Activated naive CD8-positive, alpha-beta T cell treated with anti-CD3 and anti-CD28 coated beads for 36 hours (primary cell): ENCODE measurements at regions not wholly inside any gene's neighbourhood (a gene's known extent, or its start where the extent isn't known, plus 50 kb on each side); places are given as distances from the start of the nearest gene placed in this dataset.

Experiments
- DNase-seq: peaks from one replicate; pipeline ENCODE4 v3.0.0; 2021
- H3K27ac Mint-ChIP-seq: one replicate; pipeline ENCODE4 v1.8.0; 2022; ENCODE audit warnings: mild to moderate bottlenecking, moderate library complexity, mixed read lengths
- H3K27me3 Mint-ChIP-seq: one replicate; pipeline ENCODE4 v1.8.0; 2022; ENCODE audit warnings: mild to moderate bottlenecking, mixed read lengths
- H3K36me3 Mint-ChIP-seq: one replicate; pipeline ENCODE4 v1.8.0; 2021; ENCODE audit warnings: mild to moderate bottlenecking, mixed read lengths
- H3K4me1 Mint-ChIP-seq: one replicate; pipeline ENCODE4 v1.8.0; 2021; ENCODE audit warnings: mixed read lengths
- H3K4me3 Mint-ChIP-seq: one replicate; pipeline ENCODE4 v1.8.0; 2022; ENCODE audit warnings: mild to moderate bottlenecking, moderate library complexity, mixed read lengths
- H3K9me3 Mint-ChIP-seq: one replicate; pipeline ENCODE4 v1.8.0; 2022; ENCODE audit warnings: mixed read lengths

GRCh38 chr1:239056940-239057339 lies 329.4 kb upstream of the CHRM3 start:
- Mint-ChIP-seq H3K9me3 (peaks cover 1% of the 10 kb centered on the region), H3K4me3 (no peak overlapping the region), H3K27me3 (no peaks in the 10 kb centered on the region), H3K4me1 (no peaks in the 10 kb centered on the region), H3K36me3 (no peaks in the 10 kb centered on the region), H3K27ac (no peak overlapping the region)
- DNase-seq = no peak

- no peaks in the 10 kb centered on the region for H3K36me3 Mint-ChIP-seq
- no peak overlapping the region for H3K4me3 Mint-ChIP-seq
- H3K9me3 Mint-ChIP-seq = peaks cover 1% of the 10 kb centered on the region
- H3K4me1 Mint-ChIP-seq = no peaks in the 10 kb centered on the region
- no peak for DNase-seq
- no peak overlapping the region for H3K27ac Mint-ChIP-seq
- no peaks in the 10 kb centered on the region for H3K27me3 Mint-ChIP-seq
These were observed 333.1 kb upstream of the CHRM3 start for GRCh38 chr1:239053279-239053678.

- H3K9me3 Mint-ChIP-seq = peaks cover 1% of the 10 kb centered on the region
- H3K4me3 Mint-ChIP-seq = no peak overlapping the region
- H3K36me3 Mint-ChIP-seq = no peaks in the 10 kb centered on the region
- H3K27me3 Mint-ChIP-seq = no peaks in the 10 kb centered on the region
- DNase-seq = no peak
- H3K27ac Mint-ChIP-seq = no peak overlapping the region
- H3K4me1 Mint-ChIP-seq = no peaks in the 10 kb centered on the region
These were observed 336.8 kb upstream of the CHRM3 start for GRCh38 chr1:239049571-239049970.

- no peaks in the 10 kb centered on the region for H3K27me3 Mint-ChIP-seq
- H3K4me1 Mint-ChIP-seq = no peaks in the 10 kb centered on the region
- H3K9me3 Mint-ChIP-seq = no peaks in the 10 kb centered on the region
- no peak for DNase-seq
- H3K27ac Mint-ChIP-seq = no peak overlapping the region
- H3K36me3 Mint-ChIP-seq = no peaks in the 10 kb centered on the region
- H3K4me3 Mint-ChIP-seq = no peak overlapping the region
These were observed 341.5 kb upstream of the CHRM3 start for GRCh38 chr1:239044829-239045228.

GRCh38 chr1:239040523-239040922 lies 345.8 kb upstream of the CHRM3 start:
- no peak for DNase-seq
- no peaks in the 10 kb centered on the region for H3K9me3 Mint-ChIP-seq
- no peak overlapping the region for H3K27ac Mint-ChIP-seq
- H3K4me3 Mint-ChIP-seq = no peak overlapping the region
- H3K4me1 Mint-ChIP-seq = no peaks in the 10 kb centered on the region
- H3K27me3 Mint-ChIP-seq = no peaks in the 10 kb centered on the region
- no peaks in the 10 kb centered on the region for H3K36me3 Mint-ChIP-seq

- Mint-ChIP-seq H3K4me1 (no peaks in the 10 kb centered on the region), H3K27ac (no peak overlapping the region), H3K9me3 (peaks cover 5% of the 10 kb centered on the region), H3K27me3 (no peaks in the 10 kb centered on the region), H3K4me3 (no peak overlapping the region), H3K36me3 (no peaks in the 10 kb centered on the region)
- no peak for DNase-seq
These were observed 355.1 kb upstream of the CHRM3 start for GRCh38 chr1:239031310-239031709.

- Mint-ChIP-seq H3K4me1 (no peaks in the 10 kb centered on the region), H3K4me3 (no peak overlapping the region), H3K27me3 (no peaks in the 10 kb centered on the region), H3K27ac (no peak overlapping the region), H3K9me3 (peaks cover 2% of the 10 kb centered on the region), H3K36me3 (no peaks in the 10 kb centered on the region)
- no peak for DNase-seq
These were observed 360.2 kb upstream of the CHRM3 start for GRCh38 chr1:239025997-239026694.

GRCh38 chr1:239025223-239025622 lies 361.1 kb upstream of the CHRM3 start:
- Mint-ChIP-seq H3K4me3 (no peak overlapping the region), H3K27me3 (no peaks in the 10 kb centered on the region), H3K9me3 (no peaks in the 10 kb centered on the region), H3K27ac (no peak overlapping the region), H3K4me1 (no peaks in the 10 kb centered on the region), H3K36me3 (no peaks in the 10 kb centered on the region)
- no peak for DNase-seq

- no peak overlapping the region for H3K27ac Mint-ChIP-seq
- DNase-seq = no peak
- H3K9me3 Mint-ChIP-seq = no peaks in the 10 kb centered on the region
- H3K4me3 Mint-ChIP-seq = no peak overlapping the region
- H3K36me3 Mint-ChIP-seq = no peaks in the 10 kb centered on the region
- no peaks in the 10 kb centered on the region for H3K4me1 Mint-ChIP-seq
- H3K27me3 Mint-ChIP-seq = no peaks in the 10 kb centered on the region
These were observed 362.5 kb upstream of the CHRM3 start for GRCh38 chr1:239023732-239024360.

- no peak overlapping the region for H3K27ac Mint-ChIP-seq
- H3K36me3 Mint-ChIP-seq = no peaks in the 10 kb centered on the region
- H3K4me3 Mint-ChIP-seq = no peak overlapping the region
- H3K27me3 Mint-ChIP-seq = no peaks in the 10 kb centered on the region
- H3K4me1 Mint-ChIP-seq = no peaks in the 10 kb centered on the region
- H3K9me3 Mint-ChIP-seq = no peaks in the 10 kb centered on the region
- DNase-seq = no peak
These were observed 370.0 kb upstream of the CHRM3 start for GRCh38 chr1:239016337-239016736.

GRCh38 chr1:239011382-239011781 lies 375.0 kb upstream of the CHRM3 start:
- Mint-ChIP-seq H3K36me3 (no peaks in the 10 kb centered on the region), H3K9me3 (no peaks in the 10 kb centered on the region)

GRCh38 chr1:239008568-239008967 lies 377.8 kb upstream of the CHRM3 start:
- Mint-ChIP-seq H3K9me3 (no peaks in the 10 kb centered on the region), H3K4me3 (no peak overlapping the region), H3K36me3 (no peaks in the 10 kb centered on the region), H3K27ac (no peak overlapping the region), H3K27me3 (no peaks in the 10 kb centered on the region), H3K4me1 (no peaks in the 10 kb centered on the region)
- DNase-seq = no peak

More at GRCh38 chr1:239011382-239011781, 375.0 kb upstream of the CHRM3 start:
- DNase-seq = no peak
- H3K27me3 Mint-ChIP-seq = no peaks in the 10 kb centered on the region
- no peak overlapping the region for H3K4me3 Mint-ChIP-seq
- H3K27ac Mint-ChIP-seq = no peak overlapping the region
- no peaks in the 10 kb centered on the region for H3K4me1 Mint-ChIP-seq

- H3K27me3 Mint-ChIP-seq = no peaks in the 10 kb centered on the region
- no peaks in the 10 kb centered on the region for H3K9me3 Mint-ChIP-seq
- DNase-seq = no peak
- H3K27ac Mint-ChIP-seq = no peak overlapping the region
- H3K36me3 Mint-ChIP-seq = no peaks in the 10 kb centered on the region
- no peak overlapping the region for H3K4me3 Mint-ChIP-seq
- no peaks in the 10 kb centered on the region for H3K4me1 Mint-ChIP-seq
These were observed 380.1 kb upstream of the CHRM3 start for GRCh38 chr1:239006276-239006675.

GRCh38 chr1:238999944-239000343 lies 386.4 kb upstream of the CHRM3 start:
- H3K27me3 Mint-ChIP-seq = no peaks in the 10 kb centered on the region
- no peaks in the 10 kb centered on the region for H3K4me1 Mint-ChIP-seq
- no peaks in the 10 kb centered on the region for H3K36me3 Mint-ChIP-seq
- DNase-seq = no peak
- H3K4me3 Mint-ChIP-seq = no peak overlapping the region
- H3K27ac Mint-ChIP-seq = no peak overlapping the region
- H3K9me3 Mint-ChIP-seq = no peaks in the 10 kb centered on the region

GRCh38 chr1:238998577-238998976 lies 387.8 kb upstream of the CHRM3 start:
- DNase-seq = no peak
- Mint-ChIP-seq H3K4me3 (no peak overlapping the region), H3K4me1 (no peaks in the 10 kb centered on the region), H3K27ac (no peak overlapping the region), H3K27me3 (no peaks in the 10 kb centered on the region), H3K36me3 (no peaks in the 10 kb centered on the region), H3K9me3 (no peaks in the 10 kb centered on the region)
